Transverse colon (tissue), 4 donors: ENCODE measurements at regions not wholly inside any gene's neighbourhood (a gene's known extent, or its start where the extent isn't known, plus 50 kb on each side); places are given as distances from the start of the nearest gene placed in this dataset.

Experiments used
- DNase-seq: peaks from one replicate; pipeline ENCODE4 v3.0.0-alpha.2; 2019
- H3K27ac ChIP-seq, 4 donors: fragments of 200-600 bp; sonication (generic); 2 replicates each; pipeline ENCODE4 v1.5.1; 2016 to 2018; ENCODE audit warnings: inconsistent platforms in 4 of 4
- H3K27me3 ChIP-seq: fragments of 200-600 bp; sonication (generic); 2 replicates; pipeline ENCODE4 v1.5.1; 2017; ENCODE audit warnings: inconsistent platforms
- H3K36me3 ChIP-seq, 4 donors: fragments of 200-600 bp; sonication (generic); 2 replicates each; pipeline ENCODE4 v1.5.1; 2017 to 2019; ENCODE audit warnings: inconsistent platforms in 4 of 4
- H3K4me1 ChIP-seq, 4 donors: fragments of 200-600 bp; sonication (generic); 2 replicates each; pipeline ENCODE4 v1.5.1; 2017 to 2020; ENCODE audit warnings: inconsistent platforms in 4 of 4
- H3K4me3 ChIP-seq, 4 donors: fragments of 200-600 bp; sonication (generic); 1 replicate in 1 of 4; 2 replicates in 3 of 4; pipeline versions ENCODE4 v1.5.1 to v1.6.1; 2017 to 2019; ENCODE audit warnings: inconsistent platforms in 4 of 4
- H3K9me3 ChIP-seq, 2 donors: fragments of 200-600 bp; sonication (generic); 2 replicates each; pipeline ENCODE4 v1.5.1; 2017 to 2019; ENCODE audit warnings: inconsistent platforms in 2 of 2
- EP300 ChIP-seq: sonication (generic); formaldehyde crosslinking; IDR thresholded peaks from one replicate; pipeline ENCODE4 v1.6.1; 2017; ENCODE audit warnings: antibody characterized with exemption, low read depth
- POLR2A ChIP-seq: fragments of 450-650 bp; IDR thresholded peaks from one replicate; pipeline ENCODE4 v1.6.1; 2016; ENCODE audit warnings: antibody characterized with exemption, mild to moderate bottlenecking, moderate library complexity
- POLR2AphosphoS5 ChIP-seq, 3 donors: sonication (generic); formaldehyde crosslinking; IDR thresholded peaks; one replicate each; pipeline ENCODE4 v1.6.1; 2016; ENCODE audit warnings: antibody characterized with exemption in 3 of 3
- WGBS, 2 donors: methylation state at CpG; one replicate each; pipeline ENCODE4 v1.1.5; 2018; ENCODE audit warnings: low coverage in 1 of 2; 5-methylcytosine and 5-hydroxymethylcytosine counted together
- in situ Hi-C, 4 donors: fragments of 200-750 bp; cut with MboI; loops; one replicate each; pipeline versions ENCODE4 v1.15.0 to v1.15.1; 2017; ENCODE audit warnings: low sequenced_read_pairs in 3 of 4, low pct_ligation_motif_present in 1 of 4, low pct_unique_long_range_greater_than_20kb in 1 of 4
- intact Hi-C: fragments of 100-400 bp; cut with DNase I; formaldehyde crosslinking; loops from one replicate; pipeline ENCODE4 v1.15.1; 2023; ENCODE audit warnings: low total_unique reads
- TF ChIP-seq, protein P1 (sequence below), 5 experiments: fragments of 200-600 bp in 3 of 5; fragments of 450-650 bp in 2 of 5; sonication (generic) in 3 of 5; IDR thresholded peaks; 1 replicate in 2 of 5; 2 replicates in 3 of 5; pipeline ENCODE4 v1.5.1; 2016 to 2017; ENCODE audit warnings: antibody characterized with exemption in 5 of 5, inconsistent platforms in 3 of 5, mild to moderate bottlenecking in 2 of 5, moderate library complexity in 1 of 5

DNA sequence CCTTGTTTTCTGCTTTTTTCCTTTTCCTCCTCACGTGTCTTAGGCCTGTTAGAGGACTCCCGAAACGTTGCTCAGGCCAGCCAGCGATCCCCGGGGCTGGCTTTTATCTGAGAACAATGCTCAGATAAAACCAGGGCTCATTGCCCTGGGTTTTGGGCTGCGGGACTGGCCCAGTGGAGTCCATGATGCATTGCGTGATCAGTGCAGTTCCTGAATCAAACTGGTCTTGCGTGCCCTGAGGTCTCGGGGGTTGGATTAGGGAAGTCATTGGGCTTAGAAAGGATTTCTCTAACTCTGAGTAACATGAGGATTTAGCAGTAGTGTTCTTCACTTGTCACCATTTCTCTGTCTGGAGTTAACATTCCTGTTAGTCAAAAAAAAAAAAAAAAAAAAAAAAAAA, 66.3 kb downstream of the CCR1 start:
- TF ChIP-seq POLR2A, result no peak
- no peak for TF ChIP-seq POLR2AphosphoS5 (IDR thresholded peaks at IDR 0.05)
- no peak for TF ChIP-seq EP300
- TF ChIP-seq, protein P1, sequence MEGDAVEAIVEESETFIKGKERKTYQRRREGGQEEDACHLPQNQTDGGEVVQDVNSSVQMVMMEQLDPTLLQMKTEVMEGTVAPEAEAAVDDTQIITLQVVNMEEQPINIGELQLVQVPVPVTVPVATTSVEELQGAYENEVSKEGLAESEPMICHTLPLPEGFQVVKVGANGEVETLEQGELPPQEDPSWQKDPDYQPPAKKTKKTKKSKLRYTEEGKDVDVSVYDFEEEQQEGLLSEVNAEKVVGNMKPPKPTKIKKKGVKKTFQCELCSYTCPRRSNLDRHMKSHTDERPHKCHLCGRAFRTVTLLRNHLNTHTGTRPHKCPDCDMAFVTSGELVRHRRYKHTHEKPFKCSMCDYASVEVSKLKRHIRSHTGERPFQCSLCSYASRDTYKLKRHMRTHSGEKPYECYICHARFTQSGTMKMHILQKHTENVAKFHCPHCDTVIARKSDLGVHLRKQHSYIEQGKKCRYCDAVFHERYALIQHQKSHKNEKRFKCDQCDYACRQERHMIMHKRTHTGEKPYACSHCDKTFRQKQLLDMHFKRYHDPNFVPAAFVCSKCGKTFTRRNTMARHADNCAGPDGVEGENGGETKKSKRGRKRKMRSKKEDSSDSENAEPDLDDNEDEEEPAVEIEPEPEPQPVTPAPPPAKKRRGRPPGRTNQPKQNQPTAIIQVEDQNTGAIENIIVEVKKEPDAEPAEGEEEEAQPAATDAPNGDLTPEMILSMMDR (IDR thresholded peaks at IDR 0.05), result no peak
- Histone ChIP-seq H3K36me3 (no peaks in the 10 kb centered on the region), H3K27ac (no peak overlapping the region), H3K4me3 (no peak overlapping the region), H3K9me3 (no peaks in the 10 kb centered on the region), H3K4me1 (peaks cover 0 to 4% (median 0%) of the 10 kb centered on the region in 4 donors), H3K27me3 (no peaks in the 10 kb centered on the region)
- 87 to 100% methylated on average over 1 to 9 of the region's 9 CpGs for WGBS, 2 donors
- in situ Hi-C loops (no loop called here), intact Hi-C loops (no loop called here)
- DNase-seq, result no peak

DNA sequence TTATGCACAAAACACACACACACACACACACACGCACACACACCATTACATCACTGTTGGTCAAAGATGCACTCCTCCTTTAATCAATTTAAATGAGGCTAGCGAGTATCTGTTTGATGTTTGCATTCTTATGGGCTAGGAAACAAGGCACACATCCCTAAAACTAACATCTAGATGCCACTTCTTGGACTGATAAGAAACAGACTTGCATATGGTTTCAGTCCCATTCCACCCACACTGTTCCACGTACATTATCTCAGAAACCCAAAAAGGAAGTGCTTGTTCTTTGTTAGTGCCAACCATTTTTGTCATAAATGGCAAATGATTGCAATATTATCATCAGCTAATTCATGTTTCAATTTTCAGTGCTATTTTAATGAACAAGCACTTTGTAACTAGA, 69.5 kb downstream of the CCR1 start:
- WGBS, 2 donors, result 74 to 80% methylated on average over 3 of the region's 3 CpGs
- H3K27ac ChIP-seq, result no peak overlapping the region
- H3K4me3 ChIP-seq, result no peak overlapping the region
- no peaks in the 10 kb centered on the region for H3K36me3 ChIP-seq
- peaks cover 0 to 3% (median 0%) of the 10 kb centered on the region in 4 donors for H3K4me1 ChIP-seq
- DNase-seq, result no peak
- TF ChIP-seq EP300 (no peak), POLR2A (no peak), POLR2AphosphoS5 (IDR thresholded peaks at IDR 0.05) (no peak)
- TF ChIP-seq, protein P1 (IDR thresholded peaks at IDR 0.05), result no peak
- no peaks in the 10 kb centered on the region for H3K9me3 ChIP-seq
- in situ Hi-C loops, result no loop called here
- no peaks in the 10 kb centered on the region for H3K27me3 ChIP-seq
- intact Hi-C loops, result no loop called here

- 72% methylated on average over 3 of the region's 3 CpGs for WGBS, 2 donors
- Histone ChIP-seq H3K36me3 (no peaks in the 10 kb centered on the region), H3K9me3 (no peaks in the 10 kb centered on the region), H3K27ac (no peak overlapping the region), H3K4me1 (no peaks in the 10 kb centered on the region), H3K27me3 (no peaks in the 10 kb centered on the region), H3K4me3 (no peak overlapping the region)
- in situ Hi-C loops (no loop called here), intact Hi-C loops (no loop called here)
- DNase-seq, result no peak
- TF ChIP-seq POLR2AphosphoS5 (IDR thresholded peaks at IDR 0.05), result no peak
Measured at GRCh38 chr3:46135475-46135874, 72.6 kb downstream of the CCR1 start.

DNA sequence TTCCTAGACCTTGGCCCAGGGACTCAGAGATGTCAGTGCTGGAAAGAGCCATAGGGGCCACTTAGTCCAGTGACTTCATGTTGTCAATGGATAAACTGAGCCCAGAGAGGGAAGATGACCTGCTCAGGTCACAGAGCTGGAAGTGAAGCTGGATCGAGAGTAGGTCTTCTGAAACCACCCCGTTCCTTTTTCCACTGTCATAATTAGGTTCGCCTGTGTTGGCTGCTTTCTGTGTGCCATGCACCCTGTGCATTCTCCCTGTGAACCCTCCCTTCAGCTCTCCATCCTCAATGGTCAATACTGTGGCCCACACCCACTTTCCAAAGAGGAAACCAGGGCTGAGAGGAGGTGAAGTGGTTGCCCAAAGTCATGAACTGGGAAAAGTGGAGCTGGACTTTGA, 74.8 kb downstream of the CCR1 start:
- Histone ChIP-seq H3K36me3 (no peaks in the 10 kb centered on the region), H3K27ac (no peak overlapping the region), H3K27me3 (no peaks in the 10 kb centered on the region), H3K4me3 (no peak overlapping the region), H3K9me3 (no peaks in the 10 kb centered on the region), H3K4me1 (no peaks in the 10 kb centered on the region)
- 89% methylated on average over 3 of the region's 3 CpGs; no CpG with 5 or more reads in 1 of the 2 donors for WGBS, 2 donors
- intact Hi-C loops, result no loop called here
- no peak for DNase-seq
- in situ Hi-C loops, result no loop called here
- TF ChIP-seq, protein P1 (IDR thresholded peaks at IDR 0.05), result no peak
- TF ChIP-seq POLR2AphosphoS5 (IDR thresholded peaks at IDR 0.05) (no peak), POLR2A (no peak), EP300 (no peak)

DNA sequence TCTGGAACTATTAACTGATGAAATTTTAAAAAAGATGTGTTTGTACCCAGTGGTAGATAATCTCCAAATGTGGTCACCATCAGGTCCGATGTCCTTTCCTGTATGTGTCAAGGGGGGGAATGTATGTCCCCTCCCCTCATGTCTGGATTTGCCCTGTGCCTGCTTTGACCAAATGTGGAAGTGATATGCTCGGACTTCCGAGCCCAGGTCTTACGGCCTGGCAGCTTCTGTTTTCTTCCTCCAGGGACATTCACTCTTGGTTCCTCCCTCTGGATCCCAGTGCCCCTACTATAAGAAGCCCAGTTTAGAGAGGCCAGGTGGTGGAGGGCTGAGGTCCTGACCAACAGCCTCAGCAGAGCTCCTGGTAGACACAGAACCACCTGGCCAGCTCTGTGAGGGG, 75.5 kb downstream of the CCR1 start:
- WGBS, 2 donors, result 94 to 100% methylated on average over 1 to 4 of the region's 4 CpGs
- H3K27me3 ChIP-seq, result no peaks in the 10 kb centered on the region
- H3K9me3 ChIP-seq, result no peaks in the 10 kb centered on the region
- TF ChIP-seq EP300, result no peak
- TF ChIP-seq, protein P1 (IDR thresholded peaks at IDR 0.05), result no peak
- no peaks in the 10 kb centered on the region for H3K4me1 ChIP-seq
- H3K27ac ChIP-seq, result no peak overlapping the region
- H3K36me3 ChIP-seq, result no peaks in the 10 kb centered on the region
- H3K4me3 ChIP-seq, result no peak overlapping the region
- no peak for DNase-seq
- intact Hi-C loops (no loop called here), in situ Hi-C loops (no loop called here)
